Stimulated activated CD4-positive, alpha-beta T cell treated with anti-CD3 and anti-CD28 coated beads, Interleukin-15, amount 100 ng/mL, for 24 hours (primary cell): ENCODE measurements at regions not wholly inside any gene's neighbourhood (a gene's known extent, or its start where the extent isn't known, plus 50 kb on each side); places are given as distances from the start of the nearest gene placed in this dataset.

Experiments
- DNase-seq: peaks from one replicate; pipeline ENCODE4 v3.0.0-alpha.2; 2020

GRCh38 chr1:194616835-194617234 lies 1430.4 kb upstream of the B3GALT2 start:
- DNase-seq, result no peak

GRCh38 chr1:194602184-194602583 lies 1415.8 kb upstream of the B3GALT2 start:
- DNase-seq, result no peak

GRCh38 chr1:194600716-194601115 lies 1414.3 kb upstream of the B3GALT2 start:
- no peak for DNase-seq

GRCh38 chr1:194598098-194598497 lies 1411.7 kb upstream of the B3GALT2 start:
- DNase-seq, result no peak

GRCh38 chr1:194586302-194586701 lies 1399.9 kb upstream of the B3GALT2 start:
- no peak for DNase-seq

GRCh38 chr1:194584052-194584451 lies 1397.6 kb upstream of the B3GALT2 start:
- DNase-seq, result no peak

- DNase-seq, result no peak
These were observed 1384.1 kb upstream of the B3GALT2 start for GRCh38 chr1:194570476-194570875.

- no peak for DNase-seq
These were observed 1382.2 kb upstream of the B3GALT2 start for GRCh38 chr1:194568610-194569009.

- DNase-seq, result no peak
These were observed 1361.7 kb upstream of the B3GALT2 start for GRCh38 chr1:194548071-194548470.

- no peak for DNase-seq
These were observed 1357.6 kb upstream of the B3GALT2 start for GRCh38 chr1:194544012-194544411.

GRCh38 chr1:194538453-194538852 lies 1352.0 kb upstream of the B3GALT2 start:
- DNase-seq, result no peak

GRCh38 chr1:194537521-194537920 lies 1351.1 kb upstream of the B3GALT2 start:
- no peak for DNase-seq

GRCh38 chr1:194535369-194535768 lies 1349.0 kb upstream of the B3GALT2 start:
- DNase-seq, result no peak

GRCh38 chr1:194534784-194535183 lies 1348.4 kb upstream of the B3GALT2 start:
- no peak for DNase-seq

- DNase-seq, result no peak
These were observed 1347.2 kb upstream of the B3GALT2 start for GRCh38 chr1:194533641-194534040.

- no peak for DNase-seq
These were observed 1331.2 kb upstream of the B3GALT2 start for GRCh38 chr1:194517567-194517966.

GRCh38 chr1:194515916-194516315 lies 1329.5 kb upstream of the B3GALT2 start:
- DNase-seq, result no peak

- no peak for DNase-seq
These were observed 1326.5 kb upstream of the B3GALT2 start for GRCh38 chr1:194512957-194513356.

- DNase-seq, result no peak
These were observed 1325.9 kb upstream of the B3GALT2 start for GRCh38 chr1:194512345-194512744.

GRCh38 chr1:194503209-194503608 lies 1316.8 kb upstream of the B3GALT2 start:
- DNase-seq, result no peak

GRCh38 chr1:194495434-194495833 lies 1309.0 kb upstream of the B3GALT2 start:
- no peak for DNase-seq

GRCh38 chr1:194487172-194487571 lies 1300.8 kb upstream of the B3GALT2 start:
- no peak for DNase-seq

- DNase-seq, result no peak
These were observed 1299.0 kb upstream of the B3GALT2 start for GRCh38 chr1:194485432-194485831.

GRCh38 chr1:194478731-194479130 lies 1292.3 kb upstream of the B3GALT2 start:
- DNase-seq, result no peak

GRCh38 chr1:194477908-194478307 lies 1291.5 kb upstream of the B3GALT2 start:
- DNase-seq, result no peak

GRCh38 chr1:194476872-194477271 lies 1290.5 kb upstream of the B3GALT2 start:
- DNase-seq, result no peak
